Superior temporal gyrus (tissue), 1 donor: ENCODE measurements at regions not wholly inside any gene's neighbourhood (a gene's known extent, or its start where the extent isn't known, plus 50 kb on each side); places are given as distances from the start of the nearest gene placed in this dataset.

Experiments used
- DNase-seq: peaks from one replicate; pipeline ENCODE4 v3.0.0-alpha.2; 2016; ENCODE audit errors: extremely low spot score

- no peak for DNase-seq
These were observed 128.5 kb upstream of the LRP1B start for GRCh38 chr2:142259356-142259755.

DNA sequence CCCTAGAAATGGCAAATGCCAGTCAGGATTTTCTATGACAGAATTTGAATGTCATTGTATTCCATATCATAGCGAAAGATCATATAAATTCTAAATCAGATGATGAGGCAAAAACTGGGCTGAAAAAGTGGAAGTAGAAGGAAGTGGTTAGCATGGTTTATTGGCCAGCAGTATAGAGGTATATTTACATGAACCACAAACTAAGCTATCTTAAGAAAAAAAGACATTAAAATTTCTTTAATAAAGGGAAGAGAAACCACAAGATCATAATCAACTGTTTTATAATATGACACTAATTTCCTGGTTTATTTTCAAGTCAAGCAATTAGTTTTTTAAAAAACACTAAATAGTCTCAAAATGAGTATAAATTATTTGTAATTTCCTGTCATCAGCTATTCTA, 123.2 kb upstream of the LRP1B start:
- no peak for DNase-seq

DNA sequence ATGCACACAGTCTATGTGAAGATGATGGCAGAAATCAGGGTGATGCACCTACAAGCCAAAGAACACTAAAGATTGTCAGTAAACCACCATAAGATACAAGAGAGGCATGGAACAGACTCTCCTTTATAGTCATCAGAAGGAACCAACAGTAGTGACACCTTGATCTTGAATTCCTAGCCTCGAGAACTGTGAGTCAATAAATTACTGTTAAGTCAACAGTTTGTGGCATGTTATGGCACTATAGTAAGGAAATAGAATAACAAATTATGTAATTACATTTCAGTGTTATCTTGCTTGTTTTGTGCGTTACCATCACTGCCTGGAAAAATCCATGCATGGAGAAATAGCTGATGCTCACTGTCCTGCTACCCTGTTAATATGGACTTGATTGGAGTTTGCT, 110.2 kb upstream of the LRP1B start:
- no peak for DNase-seq

DNA sequence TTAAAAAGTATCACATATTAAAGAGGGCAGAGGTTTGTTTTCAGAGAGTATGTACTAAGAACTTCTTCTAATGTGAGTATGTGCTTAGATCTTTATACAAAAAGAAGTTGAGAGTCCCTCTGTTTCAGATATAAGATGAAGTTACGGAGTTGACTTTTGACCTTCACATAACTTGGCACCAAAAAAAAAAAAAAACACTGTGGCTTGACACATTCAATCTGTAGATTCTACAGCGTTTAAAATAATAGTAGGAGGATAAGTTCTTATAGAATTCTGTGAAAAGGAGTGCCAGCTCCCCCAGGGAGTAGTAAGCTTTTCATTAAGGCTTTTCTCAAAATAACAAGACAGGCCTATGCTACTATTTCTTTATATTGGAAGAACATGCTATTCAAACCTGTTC, 105.4 kb upstream of the LRP1B start:
- no peak for DNase-seq

DNA sequence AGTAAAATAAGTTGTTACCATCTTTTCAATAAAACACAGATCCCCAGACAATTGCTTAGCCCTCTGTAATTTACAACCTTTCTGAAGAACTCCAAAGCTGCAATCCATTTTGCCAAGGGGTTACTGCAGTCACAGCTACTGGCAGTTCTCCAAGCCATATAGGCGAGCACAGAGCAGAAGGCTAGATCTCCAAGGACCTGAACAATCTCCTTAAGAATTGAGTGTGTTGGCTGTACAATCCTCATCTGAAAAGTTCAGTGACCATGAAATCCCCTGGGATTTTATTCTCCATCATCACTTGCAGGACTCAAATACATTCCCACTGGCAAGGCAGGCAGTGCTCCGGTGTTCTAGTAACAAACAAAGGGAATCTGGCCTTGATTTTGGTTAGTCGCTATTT, 103.9 kb upstream of the LRP1B start:
- DNase-seq, result no peak

DNA sequence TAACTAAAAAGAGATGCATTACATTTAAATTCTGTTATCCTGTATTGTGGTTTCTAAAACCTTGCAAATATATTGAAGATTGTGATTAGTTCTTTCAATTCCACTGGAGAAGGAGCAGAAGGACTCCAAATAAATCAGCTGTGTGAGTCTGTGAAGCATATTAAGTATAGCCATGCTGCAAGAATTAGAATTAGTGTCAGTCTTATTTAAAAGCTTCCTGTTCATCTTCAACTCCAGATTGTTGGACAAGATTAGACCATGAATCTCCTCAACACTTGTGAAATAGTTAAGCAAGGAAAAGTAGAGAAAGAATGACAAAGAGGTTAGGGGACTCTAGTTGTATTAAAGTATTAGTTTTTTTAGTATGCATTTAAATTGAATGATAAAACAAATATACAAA, 92.5 kb upstream of the LRP1B start:
- no peak for DNase-seq

DNA sequence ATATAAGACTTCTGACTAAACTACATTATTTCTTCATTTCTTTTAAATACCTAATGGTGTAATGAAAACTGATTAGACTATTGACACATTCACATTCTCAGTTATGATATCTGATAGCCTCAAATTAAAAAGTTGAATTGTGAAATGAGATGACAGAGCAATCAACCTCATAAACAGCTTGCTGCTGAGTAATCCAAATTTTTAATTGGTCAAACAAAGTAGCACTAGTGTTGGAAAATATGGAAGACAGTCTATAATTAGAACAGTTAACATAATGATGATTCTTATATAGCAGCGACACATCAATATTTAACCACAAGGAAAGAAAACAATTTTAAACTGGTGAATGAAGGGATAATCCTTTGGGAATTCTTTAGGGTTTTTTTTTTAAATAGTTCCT, 91.9 kb upstream of the LRP1B start:
- DNase-seq, result no peak

DNA sequence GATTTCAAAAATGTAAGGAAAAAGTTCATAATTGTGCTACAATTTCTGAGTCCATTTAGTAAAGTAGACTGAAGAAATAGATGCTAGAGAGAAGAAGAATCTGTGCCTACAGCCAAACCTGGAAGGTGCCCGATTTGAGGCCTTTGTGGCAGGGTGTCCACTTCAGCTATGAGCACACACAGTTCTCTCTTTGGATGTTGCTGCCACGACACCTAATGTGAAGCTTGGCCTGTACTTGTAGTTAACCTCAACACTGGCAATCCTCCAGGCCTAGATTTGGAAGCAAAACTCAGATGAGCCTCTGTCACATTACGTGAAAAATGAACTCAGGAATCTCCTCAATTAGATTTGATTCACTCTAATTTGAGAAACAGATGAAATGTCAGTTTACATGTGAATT, 90.1 kb upstream of the LRP1B start:
- no peak for DNase-seq

GRCh38 chr2:142220239-142220638, 89.4 kb upstream of the LRP1B start:
- DNase-seq, result no peak

- no peak for DNase-seq
These were observed 87.7 kb upstream of the LRP1B start for GRCh38 chr2:142218471-142218870.

- no peak for DNase-seq
These were observed 87.0 kb upstream of the LRP1B start for GRCh38 chr2:142217804-142218203.

DNA sequence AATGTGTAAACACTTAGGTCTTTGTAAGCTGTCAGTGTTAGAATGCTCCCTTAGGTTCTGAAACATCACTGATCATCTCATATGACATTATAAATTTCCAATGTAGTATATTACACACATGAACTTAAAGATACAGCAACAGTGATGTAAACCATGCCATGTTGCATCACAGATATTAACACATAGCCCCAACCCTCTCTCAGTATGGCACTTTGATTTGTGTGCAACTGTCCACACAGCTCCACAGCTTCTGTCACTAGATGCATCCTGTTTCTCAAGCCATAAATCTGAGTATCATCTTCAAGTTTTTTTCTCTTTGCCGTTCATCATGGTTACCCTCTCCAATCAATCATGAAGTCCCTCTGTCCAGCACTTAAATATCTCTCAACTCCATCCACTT, 69.2 kb upstream of the LRP1B start:
- DNase-seq, result no peak

- no peak for DNase-seq
These were observed 68.3 kb upstream of the LRP1B start for GRCh38 chr2:142199073-142199472.

GRCh38 chr2:142190805-142191204, 60.0 kb upstream of the LRP1B start:
- no peak for DNase-seq

DNA sequence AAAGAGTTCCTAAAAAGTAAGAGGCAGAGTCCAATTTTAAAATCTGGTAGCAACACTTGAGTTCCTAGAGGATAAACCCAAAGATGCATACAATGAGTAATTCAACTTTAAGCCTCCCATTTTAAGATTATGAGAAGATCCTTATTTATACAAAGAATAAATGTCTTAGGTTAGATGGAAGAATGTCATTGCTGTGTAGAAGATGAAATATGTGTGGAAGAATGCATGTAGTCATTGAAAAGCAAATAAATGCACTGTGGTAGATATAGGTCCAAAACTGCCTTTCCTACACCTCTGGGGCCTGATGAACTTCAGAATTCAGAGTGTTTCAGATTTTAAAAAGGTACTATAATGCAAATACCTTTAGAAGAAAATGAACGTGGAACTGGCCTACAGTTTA, 58.7 kb upstream of the LRP1B start:
- no peak for DNase-seq

- DNase-seq, result no peak
These were observed 57.7 kb upstream of the LRP1B start for GRCh38 chr2:142188562-142188961.

GRCh38 chr2:142180820-142181533, 50.2 kb upstream of the LRP1B start:
- no peak for DNase-seq
